SK-N-SH treated with all-trans-retinoic acid at 6 μM for 48 hours (cell line): ENCODE measurements at regions not wholly inside any gene's neighbourhood (a gene's known extent, or its start where the extent isn't known, plus 50 kb on each side); places are given as distances from the start of the nearest gene placed in this dataset.

Experiments
- ATAC-seq: fragments of 200-7000 bp; cut with Tn5 transposase; 3 replicates; pipeline ENCODE4 v1.9.1; 2020; ENCODE audit warnings: mild to moderate bottlenecking, moderate library complexity
- ARNTL ChIP-seq: fragments of 450-650 bp; formaldehyde crosslinking; IDR thresholded peaks from 2 replicates; pipeline ENCODE4 v1.5.0; 2020; ENCODE audit warnings: low read depth, mild to moderate bottlenecking, moderate library complexity, borderline replicate concordance
- BACH2 ChIP-seq: fragments of 250-450 bp; sonication (Bioruptor Pico); IDR thresholded peaks from 2 replicates; pipeline ENCODE4 v1.9.0; 2021; ENCODE audit warnings: mild to moderate bottlenecking, borderline replicate concordance
- CREB5 ChIP-seq: fragments of 250-450 bp; sonication (Bioruptor Pico); IDR thresholded peaks from 2 replicates; pipeline ENCODE4 v1.5.1; 2020; ENCODE audit warnings: low read depth, mild to moderate bottlenecking, moderate library complexity
- ESRRG ChIP-seq: fragments of 250-450 bp; sonication (Bioruptor Pico); IDR thresholded peaks from 2 replicates; pipeline ENCODE4 v1.6.1; 2021; ENCODE audit warnings: mild to moderate bottlenecking
- ISL1 ChIP-seq: fragments of 250-450 bp; sonication (Bioruptor Pico); IDR thresholded peaks from 2 replicates; pipeline ENCODE4 v2.1.2; 2022; ENCODE audit warnings: mild to moderate bottlenecking, moderate library complexity
- OSR1 ChIP-seq: fragments of 250-450 bp; sonication (Bioruptor Pico); IDR thresholded peaks from 2 replicates; pipeline ENCODE4 v1.8.0; 2022; ENCODE audit warnings: moderate library complexity, mild to moderate bottlenecking, inconsistent platforms
- PATZ1 ChIP-seq: fragments of 250-450 bp; sonication (Bioruptor Pico); IDR thresholded peaks from 2 replicates; pipeline ENCODE4 v1.8.0; 2020; ENCODE audit warnings: mild to moderate bottlenecking, moderate library complexity, borderline replicate concordance
- POU6F1 ChIP-seq: fragments of 250-450 bp; sonication (Bioruptor Pico); IDR thresholded peaks from 2 replicates; pipeline ENCODE4 v1.8.0; 2021; ENCODE audit warnings: low read depth, mild to moderate bottlenecking, moderate library complexity, borderline replicate concordance
- PPARA ChIP-seq: fragments of 250-450 bp; sonication (Bioruptor Pico); IDR thresholded peaks from 2 replicates; pipeline ENCODE4 v1.5.0; 2020; ENCODE audit warnings: mild to moderate bottlenecking, borderline replicate concordance
- RARB ChIP-seq: fragments of 250-450 bp; sonication (Bioruptor Pico); IDR thresholded peaks from 2 replicates; pipeline ENCODE4 v1.8.0; 2021; ENCODE audit warnings: mild to moderate bottlenecking, moderate library complexity
- SNAI2 ChIP-seq: fragments of 250-450 bp; sonication (Bioruptor Pico); IDR thresholded peaks from 2 replicates; pipeline ENCODE4 v1.5.0; 2020; ENCODE audit warnings: mild to moderate bottlenecking, moderate library complexity
- TCF4 ChIP-seq: fragments of 250-450 bp; sonication (Bioruptor Pico); IDR thresholded peaks from 2 replicates; pipeline ENCODE4 v1.8.0; 2021; ENCODE audit warnings: mild to moderate bottlenecking, moderate library complexity, borderline replicate concordance
- TOX ChIP-seq: fragments of 250-450 bp; sonication (Bioruptor Pico); IDR thresholded peaks from 2 replicates; pipeline ENCODE4 v1.8.0; 2021; ENCODE audit warnings: mild to moderate bottlenecking, moderate library complexity, borderline replicate concordance
- ZC3H10 ChIP-seq: fragments of 250-450 bp; sonication (Bioruptor Pico); IDR thresholded peaks from 2 replicates; pipeline ENCODE4 v1.5.1; 2021; ENCODE audit warnings: mild to moderate bottlenecking, moderate library complexity
- ZFP3 ChIP-seq: fragments of 250-450 bp; sonication (Bioruptor Pico); IDR thresholded peaks from 2 replicates; pipeline ENCODE4 v1.5.0; 2020; ENCODE audit warnings: mild to moderate bottlenecking, moderate library complexity
- ZFP30 ChIP-seq: fragments of 450-650 bp; formaldehyde crosslinking; IDR thresholded peaks from 2 replicates; pipeline ENCODE4 v1.5.0; 2022; ENCODE audit warnings: mild to moderate bottlenecking, moderate library complexity
- ZNF565 ChIP-seq: fragments of 450-650 bp; formaldehyde crosslinking; conservative IDR thresholded peaks from 2 replicates; pipeline ENCODE4 v1.5.0; 2020; ENCODE audit warnings: low read depth, mild to moderate bottlenecking, moderate library complexity
- ZNF70 ChIP-seq: fragments of 450-650 bp; formaldehyde crosslinking; IDR thresholded peaks from 2 replicates; pipeline ENCODE4 v1.5.0; 2020; ENCODE audit warnings: mild to moderate bottlenecking, moderate library complexity
- ZNF8 ChIP-seq: fragments of 450-650 bp; formaldehyde crosslinking; IDR thresholded peaks from 2 replicates; pipeline ENCODE4 v1.5.0; 2020; ENCODE audit warnings: mild to moderate bottlenecking, moderate library complexity
- TF ChIP-seq, protein P1 (sequence below): fragments of 250-450 bp; sonication (Bioruptor Pico); IDR thresholded peaks from 2 replicates; pipeline ENCODE4 v1.5.0; 2020; ENCODE audit warnings: mild to moderate bottlenecking, moderate library complexity
- TF ChIP-seq, protein P2 (sequence below): fragments of 250-450 bp; sonication (Bioruptor Pico); IDR thresholded peaks from 2 replicates; pipeline ENCODE4 v1.5.1; 2021; ENCODE audit warnings: mild to moderate bottlenecking, moderate library complexity

GRCh38 chr6:144606083-144606482 lies 320.9 kb downstream of the UTRN start:
- ATAC-seq = no peak
- no peak for TF ChIP-seq TCF4 (CRISPR knock-in tag)
- no peak for TF ChIP-seq ZNF565
- TF ChIP-seq ESRRG (CRISPR knock-in tag) = no peak

DNA sequence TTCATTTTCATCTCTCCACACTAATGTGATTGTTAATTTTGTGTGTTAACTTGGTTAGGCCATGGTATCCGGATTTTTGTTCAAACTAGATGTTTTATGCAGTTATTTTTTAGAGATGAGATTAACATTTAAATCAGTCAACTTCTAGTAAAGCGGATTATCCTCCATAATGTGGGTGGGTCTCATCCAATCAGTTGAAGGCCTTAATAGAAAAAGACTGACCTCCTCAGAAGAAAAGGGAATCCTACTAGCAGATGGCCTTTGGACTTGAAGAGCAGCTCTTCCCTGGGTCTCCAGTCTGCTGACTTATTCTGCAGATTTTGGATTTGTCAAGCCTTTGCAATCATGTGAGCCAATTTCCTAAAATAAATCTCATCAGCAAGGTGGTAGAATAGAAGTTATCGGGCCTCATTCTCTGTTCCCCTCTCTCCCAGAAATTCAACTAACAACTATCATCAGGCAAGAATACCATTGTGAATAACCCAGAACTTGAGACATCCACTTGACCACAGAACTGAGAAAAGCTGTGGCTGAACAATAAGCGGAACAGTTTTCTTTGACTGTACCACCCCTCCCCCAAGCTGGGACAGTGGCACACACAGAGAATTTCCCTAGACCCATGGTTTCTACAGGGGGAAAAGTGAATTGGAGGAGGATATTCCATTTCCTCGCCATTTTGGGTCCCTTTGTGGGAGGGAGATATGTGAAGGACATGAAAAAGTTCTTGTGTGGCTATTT lies 323.0 kb downstream of the UTRN start:
- TF ChIP-seq BACH2 (CRISPR knock-in tag) = no peak
- no peak for TF ChIP-seq ISL1 (CRISPR knock-in tag)
- TF ChIP-seq CREB5 = no peak
- no peak for TF ChIP-seq ZFP3 (CRISPR knock-in tag)
- TF ChIP-seq ZNF70 (CRISPR knock-in tag) = no peak
- TF ChIP-seq PATZ1 = no peak
- TF ChIP-seq RARB (CRISPR knock-in tag) = no peak
- TF ChIP-seq ARNTL (CRISPR knock-in tag) = no peak
- TF ChIP-seq TOX (CRISPR knock-in tag) = no peak
- TF ChIP-seq, all 23 proteins: peak for 0
- no peak for ATAC-seq

GRCh38 chr6:144612811-144613210 lies 327.7 kb downstream of the UTRN start:
- no peak for TF ChIP-seq TOX (CRISPR knock-in tag)
- TF ChIP-seq ZFP30 (CRISPR knock-in tag) = no peak
- TF ChIP-seq PATZ1 = no peak
- no peak for TF ChIP-seq POU6F1 (CRISPR knock-in tag)
- TF ChIP-seq RARB (CRISPR knock-in tag) = no peak

GRCh38 chr6:144613859-144614258 lies 328.7 kb downstream of the UTRN start:
- TF ChIP-seq ZC3H10 = no peak
- TF ChIP-seq ZNF565 = no peak
- no peak for TF ChIP-seq ZFP30 (CRISPR knock-in tag)
- no peak for TF ChIP-seq SNAI2 (CRISPR knock-in tag)
- no peak for TF ChIP-seq ZNF8 (CRISPR knock-in tag)
- no peak for TF ChIP-seq ESRRG (CRISPR knock-in tag)
- TF ChIP-seq PPARA (CRISPR knock-in tag) = no peak
- TF ChIP-seq, protein P1, sequence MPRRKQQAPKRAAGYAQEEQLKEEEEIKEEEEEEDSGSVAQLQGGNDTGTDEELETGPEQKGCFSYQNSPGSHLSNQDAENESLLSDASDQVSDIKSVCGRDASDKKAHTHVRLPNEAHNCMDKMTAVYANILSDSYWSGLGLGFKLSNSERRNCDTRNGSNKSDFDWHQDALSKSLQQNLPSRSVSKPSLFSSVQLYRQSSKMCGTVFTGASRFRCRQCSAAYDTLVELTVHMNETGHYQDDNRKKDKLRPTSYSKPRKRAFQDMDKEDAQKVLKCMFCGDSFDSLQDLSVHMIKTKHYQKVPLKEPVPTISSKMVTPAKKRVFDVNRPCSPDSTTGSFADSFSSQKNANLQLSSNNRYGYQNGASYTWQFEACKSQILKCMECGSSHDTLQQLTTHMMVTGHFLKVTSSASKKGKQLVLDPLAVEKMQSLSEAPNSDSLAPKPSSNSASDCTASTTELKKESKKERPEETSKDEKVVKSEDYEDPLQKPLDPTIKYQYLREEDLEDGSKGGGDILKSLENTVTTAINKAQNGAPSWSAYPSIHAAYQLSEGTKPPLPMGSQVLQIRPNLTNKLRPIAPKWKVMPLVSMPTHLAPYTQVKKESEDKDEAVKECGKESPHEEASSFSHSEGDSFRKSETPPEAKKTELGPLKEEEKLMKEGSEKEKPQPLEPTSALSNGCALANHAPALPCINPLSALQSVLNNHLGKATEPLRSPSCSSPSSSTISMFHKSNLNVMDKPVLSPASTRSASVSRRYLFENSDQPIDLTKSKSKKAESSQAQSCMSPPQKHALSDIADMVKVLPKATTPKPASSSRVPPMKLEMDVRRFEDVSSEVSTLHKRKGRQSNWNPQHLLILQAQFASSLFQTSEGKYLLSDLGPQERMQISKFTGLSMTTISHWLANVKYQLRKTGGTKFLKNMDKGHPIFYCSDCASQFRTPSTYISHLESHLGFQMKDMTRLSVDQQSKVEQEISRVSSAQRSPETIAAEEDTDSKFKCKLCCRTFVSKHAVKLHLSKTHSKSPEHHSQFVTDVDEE = no peak
- TF ChIP-seq PATZ1 = no peak
- TF ChIP-seq TCF4 (CRISPR knock-in tag) = no peak
- no peak for TF ChIP-seq TOX (CRISPR knock-in tag)
- no peak for TF ChIP-seq ZFP3 (CRISPR knock-in tag)
- no peak for TF ChIP-seq OSR1
- TF ChIP-seq, protein P2, sequence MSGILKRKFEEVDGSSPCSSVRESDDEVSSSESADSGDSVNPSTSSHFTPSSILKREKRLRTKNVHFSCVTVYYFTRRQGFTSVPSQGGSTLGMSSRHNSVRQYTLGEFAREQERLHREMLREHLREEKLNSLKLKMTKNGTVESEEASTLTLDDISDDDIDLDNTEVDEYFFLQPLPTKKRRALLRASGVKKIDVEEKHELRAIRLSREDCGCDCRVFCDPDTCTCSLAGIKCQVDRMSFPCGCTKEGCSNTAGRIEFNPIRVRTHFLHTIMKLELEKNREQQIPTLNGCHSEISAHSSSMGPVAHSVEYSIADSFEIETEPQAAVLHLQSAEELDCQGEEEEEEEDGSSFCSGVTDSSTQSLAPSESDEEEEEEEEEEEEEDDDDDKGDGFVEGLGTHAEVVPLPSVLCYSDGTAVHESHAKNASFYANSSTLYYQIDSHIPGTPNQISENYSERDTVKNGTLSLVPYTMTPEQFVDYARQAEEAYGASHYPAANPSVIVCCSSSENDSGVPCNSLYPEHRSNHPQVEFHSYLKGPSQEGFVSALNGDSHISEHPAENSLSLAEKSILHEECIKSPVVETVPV (CRISPR knock-in tag) = no peak
- TF ChIP-seq ISL1 (CRISPR knock-in tag) = no peak
- TF ChIP-seq ARNTL (CRISPR knock-in tag) = no peak
- no peak for TF ChIP-seq BACH2 (CRISPR knock-in tag)
- TF ChIP-seq RARB (CRISPR knock-in tag) = no peak
- TF ChIP-seq, all 23 proteins: peak for 0
- ATAC-seq = no peak

More at GRCh38 chr6:144612811-144613210, 327.7 kb downstream of the UTRN start:
- ATAC-seq = no peak
